ENCODE measurements at regions not wholly inside any gene's neighbourhood (a gene's known extent, or its start where the extent isn't known, plus 50 kb on each side); places are given as distances from the start of the nearest gene placed in this dataset.

DNA sequence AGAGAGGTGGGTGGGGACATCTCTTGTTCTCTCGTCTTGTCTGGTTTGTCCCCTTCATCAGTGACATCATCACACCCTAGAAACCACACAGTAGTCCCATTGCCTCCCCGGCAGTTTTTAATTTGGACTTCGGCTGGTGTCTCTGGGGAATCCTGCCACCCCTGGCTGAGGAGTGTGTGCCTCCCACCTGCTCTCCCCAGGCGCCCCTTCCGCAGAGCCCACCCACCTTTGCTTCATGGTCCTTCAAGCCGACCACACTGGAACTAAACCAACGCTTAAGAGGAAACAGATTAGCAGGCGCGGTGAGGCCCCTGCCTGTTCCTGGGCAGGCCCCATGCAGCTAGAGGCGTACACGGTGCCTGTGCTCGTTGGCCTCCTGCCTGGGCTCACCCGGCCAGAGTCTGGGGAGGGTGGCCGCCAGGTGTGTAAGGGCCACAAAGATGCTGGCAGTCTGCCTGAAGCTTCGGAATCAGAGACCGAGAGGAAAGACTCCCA lies 107.6 kb upstream of the SPRY4 start:
- H3K79me2 ChIP-seq (ENCODE audit: control insufficient read depth, insufficient read depth, low read length) = no peaks in the 10 kb centered on the region
- H3K4me3 ChIP-seq (ENCODE audit: control extremely low read depth in 1 of 5, extremely low read depth in 1 of 5, insufficient read depth in 1 of 5, low read depth in 2 of 5, low read length in 4 of 5) = no peak overlapping the region
- no peak for TF ChIP-seq EZH2 (IDR thresholded peaks at IDR 0.05; ENCODE audit: borderline replicate concordance, insufficient read depth, low read depth, low read length, poor library complexity, severe bottlenecking)
- TF ChIP-seq, protein P1, sequence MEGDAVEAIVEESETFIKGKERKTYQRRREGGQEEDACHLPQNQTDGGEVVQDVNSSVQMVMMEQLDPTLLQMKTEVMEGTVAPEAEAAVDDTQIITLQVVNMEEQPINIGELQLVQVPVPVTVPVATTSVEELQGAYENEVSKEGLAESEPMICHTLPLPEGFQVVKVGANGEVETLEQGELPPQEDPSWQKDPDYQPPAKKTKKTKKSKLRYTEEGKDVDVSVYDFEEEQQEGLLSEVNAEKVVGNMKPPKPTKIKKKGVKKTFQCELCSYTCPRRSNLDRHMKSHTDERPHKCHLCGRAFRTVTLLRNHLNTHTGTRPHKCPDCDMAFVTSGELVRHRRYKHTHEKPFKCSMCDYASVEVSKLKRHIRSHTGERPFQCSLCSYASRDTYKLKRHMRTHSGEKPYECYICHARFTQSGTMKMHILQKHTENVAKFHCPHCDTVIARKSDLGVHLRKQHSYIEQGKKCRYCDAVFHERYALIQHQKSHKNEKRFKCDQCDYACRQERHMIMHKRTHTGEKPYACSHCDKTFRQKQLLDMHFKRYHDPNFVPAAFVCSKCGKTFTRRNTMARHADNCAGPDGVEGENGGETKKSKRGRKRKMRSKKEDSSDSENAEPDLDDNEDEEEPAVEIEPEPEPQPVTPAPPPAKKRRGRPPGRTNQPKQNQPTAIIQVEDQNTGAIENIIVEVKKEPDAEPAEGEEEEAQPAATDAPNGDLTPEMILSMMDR (IDR thresholded peaks at IDR 0.05) = no peak
- WGBS (ENCODE audit: insufficient coverage) = 4% methylated on average over 16 of the region's 16 CpGs
- ChIA-PET CTCF (interaction anchor here (0.5 to 0.6 kb wide), 2 partner anchors 12 to 76 kb away, joined by 3 read pairs; no protein-coding TSS in a partner anchor), POLR2A (no interaction called here)
- H4K20me1 ChIP-seq (ENCODE audit: control insufficient read depth, insufficient read depth, low read length, poor library complexity, severe bottlenecking) = no peaks in the 10 kb centered on the region
- no peak overlapping the region for H3K27ac ChIP-seq (ENCODE audit: low read length in 2 of 2)
- H3K4me1 Mint-ChIP-seq = peaks cover 29% of the 10 kb centered on the region
- H3K27me3 Mint-ChIP-seq = peaks cover 13% of the 10 kb centered on the region
- H3K27me3 ChIP-seq (replicated peaks in 1 of 4; ENCODE audit: control extremely low read depth in 1 of 4, control insufficient read depth in 3 of 4, insufficient read depth in 4 of 4, low read length in 3 of 4) = no peaks in the 10 kb centered on the region
- H3K9me3 Mint-ChIP-seq (ENCODE audit: insufficient read depth) = no peaks in the 10 kb centered on the region
- peak overlapping the region; percentile 55 for H3K4me2 ChIP-seq (replicated peaks; ENCODE audit: low read depth, low read length, poor library complexity, severe bottlenecking)
- ATAC-seq (ENCODE audit: low read depth) (peak; percentile 56), DNase-seq (peak; percentile 42)
- H3K27ac Mint-ChIP-seq = no peak overlapping the region
- H3K9me3 ChIP-seq (ENCODE audit: control extremely low read depth in 1 of 3, control insufficient read depth in 2 of 3, insufficient read depth in 1 of 3, low read length in 2 of 3) = no peaks in the 10 kb centered on the region
- intact Hi-C loops (cut with micrococcal nuclease) = no loop called here
- H3K4me3 Mint-ChIP-seq = peak overlapping the region; percentile 50
- no peaks in the 10 kb centered on the region for H3K36me3 ChIP-seq (replicated peaks in 1 of 2; ENCODE audit: control extremely low read depth in 1 of 2, control insufficient read depth in 1 of 2, extremely low read depth in 1 of 2, insufficient read depth in 2 of 2, low read length in 1 of 2)
- H3K4me1 ChIP-seq (ENCODE audit: control insufficient read depth in 2 of 2, insufficient read depth in 2 of 2, low read length in 2 of 2) = peaks cover 21% of the 10 kb centered on the region in 2 donors
- peak overlapping the region; percentile 10 for H3K9ac ChIP-seq (ENCODE audit: low read length)
- peak overlapping the region; percentile 69 for H2AFZ ChIP-seq (ENCODE audit: insufficient read depth, low read depth, low read length, poor library complexity, severe bottlenecking)

DNA sequence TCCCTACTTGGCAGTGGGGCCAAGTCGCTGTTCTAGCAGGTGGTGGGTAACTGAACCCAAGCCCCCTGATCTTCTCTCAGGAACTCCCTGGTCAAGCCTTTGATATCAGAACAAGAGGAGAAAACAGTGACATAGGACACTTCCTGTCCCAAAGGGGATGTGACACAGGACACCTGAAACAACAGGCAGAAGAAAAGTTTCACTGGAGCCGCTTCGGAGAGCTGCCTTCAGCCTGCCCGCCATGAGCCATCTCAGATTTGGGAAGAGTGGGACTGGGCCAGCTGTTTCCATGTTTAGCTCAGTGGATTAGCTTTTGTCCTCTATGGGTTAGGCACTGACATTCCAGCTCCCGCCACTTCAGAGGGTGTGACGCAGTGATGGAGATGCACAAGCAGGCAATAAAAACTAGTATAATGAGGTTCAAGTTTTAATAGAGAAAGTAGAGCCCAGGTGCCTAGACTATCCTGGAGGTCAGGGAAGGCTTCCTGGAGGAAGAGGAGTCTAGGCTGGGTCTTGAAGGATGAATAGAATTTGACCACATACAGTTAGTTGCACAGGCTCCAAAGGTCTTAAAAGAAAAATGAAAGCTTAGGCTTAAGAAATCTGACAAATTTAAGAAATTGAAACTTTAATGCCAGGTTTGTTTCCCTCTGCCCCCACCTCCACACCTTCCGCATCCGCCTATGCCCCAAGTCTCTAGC lies 104.1 kb upstream of the SPRY4 start:
- ATAC-seq (ENCODE audit: low read depth) (no peak), DNase-seq (no peak)
- Histone ChIP-seq H3K27ac (ENCODE audit: low read length in 2 of 2) (no peak overlapping the region), H4K20me1 (ENCODE audit: control insufficient read depth, insufficient read depth, low read length, poor library complexity, severe bottlenecking) (no peaks in the 10 kb centered on the region), H3K4me3 (ENCODE audit: control extremely low read depth in 1 of 5, extremely low read depth in 1 of 5, insufficient read depth in 1 of 5, low read depth in 2 of 5, low read length in 4 of 5) (no peak overlapping the region), H3K27me3 (replicated peaks in 1 of 4; ENCODE audit: control extremely low read depth in 1 of 4, control insufficient read depth in 3 of 4, insufficient read depth in 4 of 4, low read length in 3 of 4) (peaks cover 0 to 7% (median 0%) of the 10 kb centered on the region in 4 experiments), H3K9me3 (ENCODE audit: control extremely low read depth in 1 of 3, control insufficient read depth in 2 of 3, insufficient read depth in 1 of 3, low read length in 2 of 3) (peaks cover 0 to 4% (median 2%) of the 10 kb centered on the region in 3 donors), H3K9ac (ENCODE audit: low read length) (no peak overlapping the region), H3K36me3 (replicated peaks in 1 of 2; ENCODE audit: control extremely low read depth in 1 of 2, control insufficient read depth in 1 of 2, extremely low read depth in 1 of 2, insufficient read depth in 2 of 2, low read length in 1 of 2) (no peaks in the 10 kb centered on the region), H3K79me2 (ENCODE audit: control insufficient read depth, insufficient read depth, low read length) (no peaks in the 10 kb centered on the region), H3K4me1 (ENCODE audit: control insufficient read depth in 2 of 2, insufficient read depth in 2 of 2, low read length in 2 of 2) (peaks cover 31 to 32% of the 10 kb centered on the region in 2 donors), H2AFZ (ENCODE audit: insufficient read depth, low read depth, low read length, poor library complexity, severe bottlenecking) (no peak overlapping the region), H3K4me2 (replicated peaks; ENCODE audit: low read depth, low read length, poor library complexity, severe bottlenecking) (no peak overlapping the region)
- WGBS (ENCODE audit: insufficient coverage) = 94% methylated on average over 6 of the region's 8 CpGs
- CTCF ChIA-PET = no interaction called here
- POLR2A ChIA-PET = no interaction called here
- H3K27ac Mint-ChIP-seq = no peak overlapping the region
- H3K4me3 Mint-ChIP-seq = no peak overlapping the region
- TF ChIP-seq, protein P1 (IDR thresholded peaks at IDR 0.05) = no peak
- TF ChIP-seq EZH2 (IDR thresholded peaks at IDR 0.05; ENCODE audit: borderline replicate concordance, insufficient read depth, low read depth, low read length, poor library complexity, severe bottlenecking) = no peak
- no peaks in the 10 kb centered on the region for H3K9me3 Mint-ChIP-seq (ENCODE audit: insufficient read depth)
- intact Hi-C loops (cut with micrococcal nuclease) = no loop called here
- peaks cover 3% of the 10 kb centered on the region for H3K27me3 Mint-ChIP-seq
- peaks cover 43% of the 10 kb centered on the region for H3K4me1 Mint-ChIP-seq
